ENCODE measurements at regions not wholly inside any gene's neighbourhood (a gene's known extent, or its start where the extent isn't known, plus 50 kb on each side); places are given as distances from the start of the nearest gene placed in this dataset.

DNA sequence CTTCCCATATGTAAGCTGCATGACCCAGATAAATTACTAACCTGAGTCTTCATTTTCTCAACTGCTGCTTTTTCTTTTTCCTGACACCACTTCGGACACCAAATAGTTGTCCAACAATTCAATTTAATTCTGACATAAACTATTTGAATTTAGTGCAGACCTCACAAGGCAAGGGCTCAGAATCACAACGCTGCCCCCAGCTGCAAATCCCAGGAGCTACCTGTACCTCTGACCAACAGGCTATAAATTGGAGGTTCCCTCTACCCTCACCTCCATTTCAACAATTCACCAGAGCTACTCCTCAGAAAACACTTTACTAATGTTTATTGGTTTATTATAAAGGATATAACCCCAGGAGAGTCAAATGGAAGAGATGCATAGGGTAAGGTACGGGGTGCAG is 737.6 kb downstream of the NTRK3 start (continued):
- TF ChIP-seq RFXAP (CRISPR knock-in tag; IDR thresholded peaks at IDR 0.05; ENCODE audit: borderline replicate concordance) (no peak), ZNF547 (CRISPR knock-in tag; IDR thresholded peaks at IDR 0.05) (no peak)
- TF ChIP-seq, protein P1, sequence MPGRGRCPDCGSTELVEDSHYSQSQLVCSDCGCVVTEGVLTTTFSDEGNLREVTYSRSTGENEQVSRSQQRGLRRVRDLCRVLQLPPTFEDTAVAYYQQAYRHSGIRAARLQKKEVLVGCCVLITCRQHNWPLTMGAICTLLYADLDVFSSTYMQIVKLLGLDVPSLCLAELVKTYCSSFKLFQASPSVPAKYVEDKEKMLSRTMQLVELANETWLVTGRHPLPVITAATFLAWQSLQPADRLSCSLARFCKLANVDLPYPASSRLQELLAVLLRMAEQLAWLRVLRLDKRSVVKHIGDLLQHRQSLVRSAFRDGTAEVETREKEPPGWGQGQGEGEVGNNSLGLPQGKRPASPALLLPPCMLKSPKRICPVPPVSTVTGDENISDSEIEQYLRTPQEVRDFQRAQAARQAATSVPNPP (CRISPR knock-in tag; IDR thresholded peaks at IDR 0.05): no peak
- TF ChIP-seq, protein P2, sequence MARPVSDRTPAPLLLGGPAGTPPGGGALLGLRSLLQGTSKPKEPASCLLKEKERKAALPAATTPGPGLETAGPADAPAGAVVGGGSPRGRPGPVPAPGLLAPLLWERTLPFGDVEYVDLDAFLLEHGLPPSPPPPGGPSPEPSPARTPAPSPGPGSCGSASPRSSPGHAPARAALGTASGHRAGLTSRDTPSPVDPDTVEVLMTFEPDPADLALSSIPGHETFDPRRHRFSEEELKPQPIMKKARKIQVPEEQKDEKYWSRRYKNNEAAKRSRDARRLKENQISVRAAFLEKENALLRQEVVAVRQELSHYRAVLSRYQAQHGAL (CRISPR knock-in tag; IDR thresholded peaks at IDR 0.05; ENCODE audit: not compliant biosample characterization): no peak
- TF ChIP-seq, protein P3, sequence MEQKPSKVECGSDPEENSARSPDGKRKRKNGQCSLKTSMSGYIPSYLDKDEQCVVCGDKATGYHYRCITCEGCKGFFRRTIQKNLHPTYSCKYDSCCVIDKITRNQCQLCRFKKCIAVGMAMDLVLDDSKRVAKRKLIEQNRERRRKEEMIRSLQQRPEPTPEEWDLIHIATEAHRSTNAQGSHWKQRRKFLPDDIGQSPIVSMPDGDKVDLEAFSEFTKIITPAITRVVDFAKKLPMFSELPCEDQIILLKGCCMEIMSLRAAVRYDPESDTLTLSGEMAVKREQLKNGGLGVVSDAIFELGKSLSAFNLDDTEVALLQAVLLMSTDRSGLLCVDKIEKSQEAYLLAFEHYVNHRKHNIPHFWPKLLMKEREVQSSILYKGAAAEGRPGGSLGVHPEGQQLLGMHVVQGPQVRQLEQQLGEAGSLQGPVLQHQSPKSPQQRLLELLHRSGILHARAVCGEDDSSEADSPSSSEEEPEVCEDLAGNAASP (CRISPR knock-in tag; IDR thresholded peaks at IDR 0.05; ENCODE audit: borderline replicate concordance): no peak

DNA sequence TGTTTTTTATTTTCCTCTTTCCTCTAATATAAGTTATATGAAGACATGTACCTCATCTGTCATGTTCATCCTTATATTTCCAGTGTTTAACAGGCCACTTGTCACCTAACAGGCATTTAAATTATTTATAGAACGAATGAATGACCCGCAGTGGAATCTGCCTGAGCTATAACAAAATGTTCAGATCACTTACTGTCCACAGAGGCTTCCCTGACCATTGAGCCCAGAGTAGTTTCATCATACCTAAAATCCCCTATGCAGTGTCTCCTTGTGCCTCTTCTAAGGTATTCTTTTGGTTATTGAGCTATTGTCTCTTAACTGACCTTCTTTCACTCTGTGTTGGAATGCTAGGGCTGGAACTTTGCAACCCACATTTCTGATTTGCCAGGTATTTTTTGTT is 748.5 kb downstream of the NTRK3 start:
- CTCF ChIA-PET (ENCODE audit: low intra/inter-chr PET ratio, low total read pairs): no interaction called here
- no peak for ATAC-seq
- FAIRE-seq: no peak
- POLR2A ChIA-PET: no interaction called here
- no TSS peak for BruUV-seq (replicated peaks)
- H4K20me1 ChIP-seq (ENCODE audit: insufficient read depth, low read length): no peaks in the 10 kb centered on the region
- DNase-seq (ENCODE audit: low spot score): no peak
- no peaks in the 10 kb centered on the region for H3K79me2 ChIP-seq (ENCODE audit: insufficient read depth, low read length)
- WGBS (ENCODE audit: low lambda C conversion rate): 0% methylated on average over 2 of the region's 2 CpGs
- H3K4me2 ChIP-seq (ENCODE audit: low read depth, low read length): no peak overlapping the region
- H3K36me3 ChIP-seq (replicated peaks in 1 of 2; ENCODE audit: control insufficient read depth in 1 of 2, insufficient read depth in 2 of 2, low read length in 2 of 2): no peaks in the 10 kb centered on the region
- H2AFZ ChIP-seq (ENCODE audit: low read length): no peak overlapping the region
- H3K4me3 ChIP-seq (replicated peaks in 1 of 3; ENCODE audit: insufficient read depth in 1 of 3, low read depth in 2 of 3, low read length in 3 of 3): no peak overlapping the region
- intact Hi-C loops (cut with micrococcal nuclease; ENCODE audit: unreplicated experiment): no loop called here
- in situ Hi-C loops (cut with HindIII; ENCODE audit: extremely low pct_ligation_motif_present, low pct_unique_long_range_greater_than_20kb): no loop called here
- H3K27me3 ChIP-seq (ENCODE audit: control insufficient read depth in 1 of 2, insufficient read depth in 2 of 2, low read length in 2 of 2): no peaks in the 10 kb centered on the region
- no peak overlapping the region for H3K9ac ChIP-seq (ENCODE audit: insufficient read depth, low read depth, low read length)
- H3K4me1 ChIP-seq (ENCODE audit: insufficient read depth, low read length): no peaks in the 10 kb centered on the region
- peaks cover 65% of the 10 kb centered on the region for H3K9me3 ChIP-seq (ENCODE audit: low read length)
- no peak overlapping the region for H3K27ac ChIP-seq (ENCODE audit: extremely low read length, insufficient read depth, low read length)
- no peak for TF ChIP-seq ZNF326 (CRISPR knock-in tag; IDR thresholded peaks at IDR 0.05; ENCODE audit: borderline replicate concordance)
- no peak for TF ChIP-seq NCOR1 (IDR thresholded peaks at IDR 0.05; ENCODE audit: borderline replicate concordance, low read length)
- no peak for TF ChIP-seq FOSL1 (CRISPR knock-in tag; IDR thresholded peaks at IDR 0.05; ENCODE audit: borderline replicate concordance)
- TF ChIP-seq, protein P4, sequence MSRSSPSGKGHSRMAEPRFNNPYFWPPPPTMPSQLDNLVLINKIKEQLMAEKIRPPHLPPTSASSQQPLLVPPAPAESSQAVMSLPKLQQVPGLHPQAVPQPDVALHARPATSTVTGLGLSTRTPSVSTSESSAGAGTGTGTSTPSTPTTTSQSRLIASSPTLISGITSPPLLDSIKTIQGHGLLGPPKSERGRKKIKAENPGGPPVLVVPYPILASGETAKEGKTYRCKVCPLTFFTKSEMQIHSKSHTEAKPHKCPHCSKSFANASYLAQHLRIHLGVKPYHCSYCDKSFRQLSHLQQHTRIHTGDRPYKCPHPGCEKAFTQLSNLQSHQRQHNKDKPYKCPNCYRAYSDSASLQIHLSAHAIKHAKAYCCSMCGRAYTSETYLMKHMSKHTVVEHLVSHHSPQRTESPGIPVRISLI (CRISPR knock-in tag; IDR thresholded peaks at IDR 0.05; ENCODE audit: borderline replicate concordance): no peak
- TF ChIP-seq ZBTB3 (CRISPR knock-in tag; IDR thresholded peaks at IDR 0.05; ENCODE audit: borderline replicate concordance, low read depth): no peak
- no peak for TF ChIP-seq SMARCC2 (IDR thresholded peaks at IDR 0.05)
- TF ChIP-seq, protein P5, sequence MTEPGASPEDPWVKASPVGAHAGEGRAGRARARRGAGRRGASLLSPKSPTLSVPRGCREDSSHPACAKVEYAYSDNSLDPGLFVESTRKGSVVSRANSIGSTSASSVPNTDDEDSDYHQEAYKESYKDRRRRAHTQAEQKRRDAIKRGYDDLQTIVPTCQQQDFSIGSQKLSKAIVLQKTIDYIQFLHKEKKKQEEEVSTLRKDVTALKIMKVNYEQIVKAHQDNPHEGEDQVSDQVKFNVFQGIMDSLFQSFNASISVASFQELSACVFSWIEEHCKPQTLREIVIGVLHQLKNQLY (CRISPR knock-in tag; IDR thresholded peaks at IDR 0.05): no peak
- TF ChIP-seq KAT8 (CRISPR knock-in tag; IDR thresholded peaks at IDR 0.05): no peak
- TF ChIP-seq NFIB (CRISPR knock-in tag; IDR thresholded peaks at IDR 0.05; ENCODE audit: borderline replicate concordance): no peak
- no peak for TF ChIP-seq RNF2 (conservative IDR thresholded peaks at IDR 0.05; ENCODE audit: low read depth)
- TF ChIP-seq, protein P6, sequence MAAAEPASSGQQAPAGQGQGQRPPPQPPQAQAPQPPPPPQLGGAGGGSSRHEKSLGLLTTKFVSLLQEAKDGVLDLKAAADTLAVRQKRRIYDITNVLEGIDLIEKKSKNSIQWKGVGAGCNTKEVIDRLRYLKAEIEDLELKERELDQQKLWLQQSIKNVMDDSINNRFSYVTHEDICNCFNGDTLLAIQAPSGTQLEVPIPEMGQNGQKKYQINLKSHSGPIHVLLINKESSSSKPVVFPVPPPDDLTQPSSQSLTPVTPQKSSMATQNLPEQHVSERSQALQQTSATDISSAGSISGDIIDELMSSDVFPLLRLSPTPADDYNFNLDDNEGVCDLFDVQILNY (CRISPR knock-in tag; conservative IDR thresholded peaks at IDR 0.05): no peak
- no peak for TF ChIP-seq ZNF572 (CRISPR knock-in tag; IDR thresholded peaks at IDR 0.05)
- no peak for TF ChIP-seq ZNF292 (CRISPR knock-in tag; IDR thresholded peaks at IDR 0.05; ENCODE audit: borderline replicate concordance, low read depth)
- no peak for TF ChIP-seq IKZF4 (CRISPR knock-in tag; IDR thresholded peaks at IDR 0.05; ENCODE audit: borderline replicate concordance, low read depth, not compliant biosample characterization)

All from HepG2 (cell line).